Thyroid gland (tissue), 4 donors: ENCODE measurements at regions not wholly inside any gene's neighbourhood (a gene's known extent, or its start where the extent isn't known, plus 50 kb on each side); places are given as distances from the start of the nearest gene placed in this dataset. TPM values are rescaled to one million over a fixed set of nuclear protein-coding genes. Genes with fewer than 3 reads are reported as not detected.

ENCODE experiments used
- DNase-seq, 2 donors: peaks; one replicate each; pipeline ENCODE4 v3.0.0-alpha.2; 2019
- H3K27ac ChIP-seq, 3 donors: fragments of 200-600 bp; sonication (generic); 1 replicate in 2 of 3; 2 replicates in 1 of 3; pipeline ENCODE4 v1.5.1; 2016 to 2019; ENCODE audit warnings: mild to moderate bottlenecking in 1 of 3, moderate library complexity in 1 of 3
- H3K27me3 ChIP-seq: fragments of 200-600 bp; sonication (generic); one replicate; pipeline ENCODE4 v1.5.1; 2019
- H3K36me3 ChIP-seq, 2 donors: fragments of 200-600 bp; sonication (generic); one replicate each; pipeline ENCODE4 v1.5.1; 2016 to 2019
- H3K4me1 ChIP-seq, 2 donors: fragments of 200-600 bp; sonication (generic); one replicate each; pipeline ENCODE4 v1.5.1; 2017 to 2019
- H3K4me3 ChIP-seq, 3 donors: fragments of 200-600 bp; sonication (generic); replicated peaks in 1 of 3; 1 replicate in 2 of 3; 2 replicates in 1 of 3; pipeline ENCODE4 v1.5.1; 2016; ENCODE audit warnings: mild to moderate bottlenecking in 1 of 3
- H3K9me3 ChIP-seq: fragments of 200-600 bp; sonication (generic); one replicate; pipeline ENCODE4 v1.5.1; 2017
- POLR2A ChIP-seq, 2 donors: fragments of 450-650 bp; IDR thresholded peaks; one replicate each; pipeline ENCODE4 v1.6.1; 2017; ENCODE audit warnings: antibody characterized with exemption in 2 of 2, mild to moderate bottlenecking in 2 of 2, moderate library complexity in 1 of 2
- WGBS, 2 donors: methylation state at CpG; one replicate each; pipeline ENCODE4 v1.1.5; 2017; 5-methylcytosine and 5-hydroxymethylcytosine counted together
- intact Hi-C: fragments of 100-400 bp; cut with DNase I; formaldehyde crosslinking; loops from one replicate; pipeline ENCODE4 v1.15.1; 2023
- microRNA-seq: library from miRNA; unstranded; fragments of <30 nt; microRNA quantifications from one replicate; pipeline ENCODE4, GENCODE V29; 2016
- small RNA-seq: library from RNA; depleted of rRNA; stranded (forward); fragments of <200 nt; gene quantifications from one replicate; pipeline ENCODE3, GENCODE V24; 2016
- TF ChIP-seq, protein P1 (sequence below), 6 experiments: fragments of 200-600 bp in 3 of 6; fragments of 450-650 bp in 3 of 6; sonication (generic) in 3 of 6; IDR thresholded peaks; one replicate each; pipeline ENCODE4 v1.5.1; 2016 to 2019; ENCODE audit warnings: antibody characterized with exemption in 6 of 6, mild to moderate bottlenecking in 2 of 6, inconsistent platforms in 1 of 6, moderate library complexity in 1 of 6

DNA sequence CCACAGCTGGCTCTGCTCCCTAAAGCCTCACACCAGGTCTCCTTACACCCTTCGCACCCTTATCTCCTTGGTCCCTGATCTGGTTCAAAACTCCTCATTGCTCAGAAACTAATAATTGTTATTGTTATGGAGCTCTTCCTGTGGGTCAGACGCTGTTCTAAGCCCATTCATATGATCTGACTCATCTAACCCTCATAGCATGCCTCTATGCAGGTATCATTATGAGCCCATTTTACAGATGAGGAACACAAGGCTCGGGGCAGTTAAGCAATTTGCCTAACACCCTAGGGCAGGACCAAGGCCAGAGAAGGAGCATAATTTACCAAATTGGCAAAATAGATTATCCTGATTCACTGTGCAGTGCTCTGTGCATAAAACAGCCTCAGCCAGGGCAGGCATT, 51.8 kb upstream of the CCDC167 start:
- TF ChIP-seq, protein P1, sequence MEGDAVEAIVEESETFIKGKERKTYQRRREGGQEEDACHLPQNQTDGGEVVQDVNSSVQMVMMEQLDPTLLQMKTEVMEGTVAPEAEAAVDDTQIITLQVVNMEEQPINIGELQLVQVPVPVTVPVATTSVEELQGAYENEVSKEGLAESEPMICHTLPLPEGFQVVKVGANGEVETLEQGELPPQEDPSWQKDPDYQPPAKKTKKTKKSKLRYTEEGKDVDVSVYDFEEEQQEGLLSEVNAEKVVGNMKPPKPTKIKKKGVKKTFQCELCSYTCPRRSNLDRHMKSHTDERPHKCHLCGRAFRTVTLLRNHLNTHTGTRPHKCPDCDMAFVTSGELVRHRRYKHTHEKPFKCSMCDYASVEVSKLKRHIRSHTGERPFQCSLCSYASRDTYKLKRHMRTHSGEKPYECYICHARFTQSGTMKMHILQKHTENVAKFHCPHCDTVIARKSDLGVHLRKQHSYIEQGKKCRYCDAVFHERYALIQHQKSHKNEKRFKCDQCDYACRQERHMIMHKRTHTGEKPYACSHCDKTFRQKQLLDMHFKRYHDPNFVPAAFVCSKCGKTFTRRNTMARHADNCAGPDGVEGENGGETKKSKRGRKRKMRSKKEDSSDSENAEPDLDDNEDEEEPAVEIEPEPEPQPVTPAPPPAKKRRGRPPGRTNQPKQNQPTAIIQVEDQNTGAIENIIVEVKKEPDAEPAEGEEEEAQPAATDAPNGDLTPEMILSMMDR (IDR thresholded peaks at IDR 0.05): no peak
- no peak for TF ChIP-seq POLR2A (IDR thresholded peaks at IDR 0.05)

DNA sequence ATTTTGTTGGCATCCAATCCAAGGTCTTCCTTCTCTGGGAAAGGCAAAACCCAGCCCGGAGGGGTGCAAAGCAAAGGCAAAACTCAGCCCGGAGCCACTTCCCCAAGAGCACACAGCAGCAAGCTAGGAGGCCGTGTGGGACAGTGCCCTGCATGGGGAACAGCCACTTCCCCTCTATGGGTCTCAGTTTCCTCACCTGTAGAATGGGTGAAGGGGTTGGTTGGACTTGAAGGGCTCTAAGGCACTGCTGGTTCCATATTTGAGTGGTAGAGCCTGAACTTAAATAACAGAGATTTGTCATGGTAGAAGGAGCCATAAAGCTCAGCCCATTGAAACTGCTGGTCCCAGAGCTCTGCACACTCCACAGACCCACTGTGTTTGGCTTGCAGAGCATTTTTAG, 51.3 kb upstream of the CCDC167 start:
- WGBS, 2 donors: 60 to 63% methylated on average over 3 of the region's 3 CpGs
- H3K36me3 ChIP-seq: no peaks in the 10 kb centered on the region
- no peaks in the 10 kb centered on the region for H3K4me1 ChIP-seq
- H3K9me3 ChIP-seq: no peaks in the 10 kb centered on the region
- no peak for DNase-seq
- intact Hi-C loops: no loop called here
- TF ChIP-seq POLR2A (IDR thresholded peaks at IDR 0.05): no peak
- TF ChIP-seq, protein P1 (IDR thresholded peaks at IDR 0.05): no peak
- H3K27ac ChIP-seq: no peak overlapping the region
- H3K27me3 ChIP-seq: no peaks in the 10 kb centered on the region
- H3K4me3 ChIP-seq: no peak overlapping the region

More for the DNA sequence above, 51.8 kb upstream of the CCDC167 start:
- no peaks in the 10 kb centered on the region for H3K4me1 ChIP-seq
- H3K27ac ChIP-seq: no peak overlapping the region
- WGBS, 2 donors: 81 to 89% methylated on average over 3 of the region's 3 CpGs
- no peaks in the 10 kb centered on the region for H3K36me3 ChIP-seq
- no peaks in the 10 kb centered on the region for H3K9me3 ChIP-seq
- intact Hi-C loops: no loop called here
- H3K4me3 ChIP-seq: no peak overlapping the region
- H3K27me3 ChIP-seq: no peaks in the 10 kb centered on the region
- DNase-seq: no peak

DNA sequence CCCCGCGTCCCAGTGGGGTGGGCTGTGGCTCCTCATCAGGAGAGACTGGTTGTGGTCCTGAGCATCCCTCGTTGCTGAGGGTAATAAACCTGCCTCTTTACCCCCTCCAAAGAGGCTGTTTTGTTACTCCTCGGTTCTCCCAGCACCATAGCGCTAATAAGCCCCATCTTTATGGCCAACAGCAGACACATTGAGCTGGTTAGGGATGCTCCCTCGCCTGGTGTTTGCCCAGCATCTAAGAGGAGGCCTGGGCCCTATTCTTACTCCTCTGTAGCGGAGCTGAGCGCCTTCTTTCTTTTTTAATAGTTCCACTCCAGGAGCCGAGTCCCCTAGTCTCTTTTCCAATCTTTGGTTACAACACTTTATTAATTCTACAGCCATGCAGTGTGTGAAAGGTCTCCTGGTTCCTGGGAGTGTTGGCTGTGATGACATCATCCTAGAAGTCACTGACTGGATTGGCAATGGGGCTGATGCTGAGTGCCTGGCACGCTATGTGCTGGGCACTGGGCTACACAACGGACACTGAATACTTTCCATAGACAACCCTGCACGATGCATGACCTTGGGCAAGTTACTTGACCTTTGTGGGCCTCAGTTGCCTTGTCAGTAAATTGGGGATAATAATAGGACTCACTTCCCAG, 50.6 kb upstream of the CCDC167 start:
- H3K36me3 ChIP-seq: no peaks in the 10 kb centered on the region
- TF ChIP-seq POLR2A (IDR thresholded peaks at IDR 0.05): no peak
- TF ChIP-seq, protein P1 (IDR thresholded peaks at IDR 0.05): no peak
- no peak overlapping the region for H3K4me3 ChIP-seq
- no peaks in the 10 kb centered on the region for H3K27me3 ChIP-seq
- no peak overlapping the region for H3K27ac ChIP-seq
- H3K4me1 ChIP-seq: no peaks in the 10 kb centered on the region
- 85 to 89% methylated on average over 12 of the region's 12 CpGs for WGBS, 2 donors
- H3K9me3 ChIP-seq: no peaks in the 10 kb centered on the region
- intact Hi-C loops: no loop called here
- DNase-seq: no peak

DNA sequence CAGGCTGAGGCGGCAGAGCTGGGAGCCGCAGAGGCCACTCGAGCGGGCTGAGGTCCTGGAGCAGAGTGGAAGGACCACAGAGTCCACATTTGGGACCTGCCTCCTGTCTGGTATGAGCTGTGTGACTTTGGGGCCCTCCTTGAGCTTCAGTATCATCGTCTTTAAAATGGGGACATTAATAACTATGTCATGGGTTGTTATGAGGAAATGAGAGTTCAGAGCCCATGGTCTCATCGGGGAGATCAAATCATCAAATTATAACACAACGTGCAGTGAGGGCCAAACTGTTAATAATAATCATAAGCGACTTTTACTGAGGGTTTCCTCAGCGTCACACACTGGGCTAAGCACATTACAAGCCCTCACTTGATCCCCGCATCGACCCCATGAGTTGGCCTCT, 49.9 kb upstream of the CCDC167 start:
- WGBS, 2 donors: 85 to 91% methylated on average over 11 of the region's 11 CpGs
- no peaks in the 10 kb centered on the region for H3K27me3 ChIP-seq
- no peak for DNase-seq
- H3K27ac ChIP-seq: no peak overlapping the region
- H3K4me3 ChIP-seq: no peak overlapping the region
- TF ChIP-seq POLR2A (IDR thresholded peaks at IDR 0.05): no peak
- TF ChIP-seq, protein P1 (IDR thresholded peaks at IDR 0.05): no peak
- intact Hi-C loops: no loop called here
- no peaks in the 10 kb centered on the region for H3K4me1 ChIP-seq
- no peaks in the 10 kb centered on the region for H3K36me3 ChIP-seq
- H3K9me3 ChIP-seq: no peaks in the 10 kb centered on the region

Small RNAs in the stretch of these regions (microRNA-seq; reads per million reads assigned to microRNA genes)
- not detected for gene MIR4462

Small RNAs in the stretch of these regions (small RNA-seq; reads per million reads assigned to genes)
- gene MIR4462: not detected
